Epithelial cell of proximal tubule (primary cell): ENCODE measurements at regions not wholly inside any gene's neighbourhood (a gene's known extent, or its start where the extent isn't known, plus 50 kb on each side); places are given as distances from the start of the nearest gene placed in this dataset.
A peak's percentile ranks its signal among the peaks of the same experiment; 100 is the strongest.

ENCODE experiments used
- DNase-seq: peaks from one replicate; pipeline ENCODE4 v3.0.0-alpha.2; 2011; ENCODE audit warnings: low read depth
- H3K4me3 ChIP-seq: 2 replicates; pipeline ENCODE4 v1.5.1; 2011; ENCODE audit warnings: low read depth, mild to moderate bottlenecking, low read length
- CTCF ChIP-seq: conservative IDR thresholded peaks from 2 replicates; pipeline ENCODE4 v1.5.1; 2012; ENCODE audit warnings: low read depth, mild to moderate bottlenecking, low read length

DNA sequence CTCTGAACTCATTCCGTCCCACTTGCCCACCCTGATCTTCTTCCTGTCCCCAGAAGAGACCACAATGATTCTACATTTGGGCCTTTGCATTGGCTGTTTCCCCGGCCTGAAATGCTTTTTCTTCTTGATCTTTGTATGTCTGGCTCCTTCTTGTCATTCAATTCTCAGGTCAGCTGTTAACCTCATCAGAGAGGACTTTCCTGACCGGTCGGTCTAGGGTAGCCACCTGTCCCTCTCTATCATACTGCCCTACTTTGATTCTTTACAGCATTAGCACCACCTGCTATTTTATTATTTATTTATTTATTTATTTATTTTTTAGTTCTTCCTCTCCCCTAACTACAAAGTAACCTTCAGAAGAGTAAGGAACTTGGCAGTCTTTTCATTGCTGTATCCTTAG, 84.3 kb downstream of the DYRK2 start:
- TF ChIP-seq CTCF: no peak
- DNase-seq: no peak
- no peak overlapping the region for H3K4me3 ChIP-seq

GRCh38 chr12:67735868-67736267, 87.3 kb downstream of the DYRK2 start:
- no peak for TF ChIP-seq CTCF
- no peak for DNase-seq
- no peak overlapping the region for H3K4me3 ChIP-seq

- no peak for DNase-seq
- TF ChIP-seq CTCF: no peak
- no peak overlapping the region for H3K4me3 ChIP-seq
Measured at GRCh38 chr12:67740711-67741110, 92.2 kb downstream of the DYRK2 start.

GRCh38 chr12:67741270-67741669, 92.7 kb downstream of the DYRK2 start:
- TF ChIP-seq CTCF: no peak
- DNase-seq: no peak

GRCh38 chr12:67742461-67742860, 93.9 kb downstream of the DYRK2 start:
- no peak overlapping the region for H3K4me3 ChIP-seq
- TF ChIP-seq CTCF: no peak
- no peak for DNase-seq

More at GRCh38 chr12:67741270-67741669, 92.7 kb downstream of the DYRK2 start:
- no peak overlapping the region for H3K4me3 ChIP-seq

- H3K4me3 ChIP-seq: no peak overlapping the region
- peak; percentile 25 for TF ChIP-seq CTCF
- DNase-seq: peak; percentile 60
Measured at GRCh38 chr12:67747869-67748742, 99.6 kb downstream of the DYRK2 start.

DNA sequence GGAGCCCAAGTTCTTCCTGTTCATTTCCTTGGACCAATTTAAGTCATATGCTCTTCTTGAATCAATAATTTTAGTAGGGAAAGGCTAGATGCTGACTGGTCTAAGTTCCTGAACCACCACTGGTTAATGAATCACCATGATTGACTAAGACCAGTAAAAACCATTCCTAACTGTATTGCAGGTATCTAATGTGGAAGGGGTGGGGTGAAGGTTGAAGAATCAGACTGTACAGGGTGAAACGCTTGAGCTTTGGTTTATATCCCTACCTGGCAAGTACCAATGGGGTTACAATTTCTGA, 100.1 kb downstream of the DYRK2 start:
- TF ChIP-seq CTCF: no peak
- H3K4me3 ChIP-seq: no peak overlapping the region
- DNase-seq: peak; percentile 56
